Cerebellar cortex (tissue), 1 donor: ENCODE measurements at regions not wholly inside any gene's neighbourhood (a gene's known extent, or its start where the extent isn't known, plus 50 kb on each side); places are given as distances from the start of the nearest gene placed in this dataset.
"Not testable (repeated sequence)": the region's sequence is repeated elsewhere in the genome, so short reads cannot be mapped to it uniquely, and the experiment has no call there.

ENCODE experiments used
- DNase-seq: peaks from one replicate; pipeline ENCODE4 v3.0.0-alpha.2; 2015; ENCODE audit warnings: low spot score

DNA sequence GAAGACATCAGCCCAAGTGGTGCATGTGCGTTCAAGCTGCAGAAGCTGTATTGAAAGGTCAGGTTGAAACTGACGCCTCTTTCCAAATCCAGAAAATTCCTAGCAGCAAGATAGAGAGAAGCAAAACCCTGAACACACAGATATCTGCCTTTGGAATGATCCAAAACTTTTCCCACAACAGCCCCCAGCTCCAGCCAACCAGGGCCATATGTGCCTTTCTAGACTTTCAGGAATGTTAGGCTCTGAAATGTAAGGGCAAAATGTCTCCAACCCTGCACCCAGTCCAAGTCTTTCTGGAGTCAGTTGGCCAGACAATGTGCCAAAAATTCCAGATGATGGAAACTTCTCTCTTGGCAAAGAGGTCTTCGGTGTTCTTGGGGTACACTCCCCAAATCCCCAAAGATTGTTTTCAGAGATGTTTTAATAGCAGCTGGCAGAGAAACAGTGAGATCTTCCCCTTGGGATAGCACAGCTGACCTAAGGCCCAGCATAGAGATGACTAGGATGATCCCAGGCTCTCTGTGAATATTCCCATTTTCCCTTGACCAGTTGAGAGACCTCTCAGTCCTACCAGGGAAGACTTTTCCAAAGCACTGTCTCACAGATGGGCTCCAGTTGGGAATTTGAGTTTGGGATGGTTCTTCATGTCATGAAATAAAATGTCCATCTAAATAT is 440.4 kb upstream of the CD180 start:
- no peak for DNase-seq

DNA sequence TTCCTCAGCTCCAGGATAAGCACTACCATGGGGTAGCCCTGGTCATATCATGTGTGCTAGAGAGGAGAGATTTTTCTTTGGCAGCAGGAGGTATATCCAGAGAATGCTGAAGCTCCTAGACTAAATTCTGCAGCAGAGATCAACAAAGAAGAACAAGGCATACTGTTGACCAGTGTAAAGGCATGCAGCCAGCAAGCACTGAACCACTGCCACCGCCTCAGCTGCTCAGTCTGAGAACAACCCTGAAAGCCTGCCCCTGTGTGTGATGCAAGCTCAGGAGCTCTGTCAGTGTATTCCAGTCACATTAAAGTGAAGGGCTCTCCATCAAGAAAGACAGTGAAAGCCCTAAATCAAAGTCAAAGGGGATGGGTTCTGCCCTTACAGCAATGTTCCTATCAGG is 439.5 kb upstream of the CD180 start:
- DNase-seq, result peak; percentile 77

DNA sequence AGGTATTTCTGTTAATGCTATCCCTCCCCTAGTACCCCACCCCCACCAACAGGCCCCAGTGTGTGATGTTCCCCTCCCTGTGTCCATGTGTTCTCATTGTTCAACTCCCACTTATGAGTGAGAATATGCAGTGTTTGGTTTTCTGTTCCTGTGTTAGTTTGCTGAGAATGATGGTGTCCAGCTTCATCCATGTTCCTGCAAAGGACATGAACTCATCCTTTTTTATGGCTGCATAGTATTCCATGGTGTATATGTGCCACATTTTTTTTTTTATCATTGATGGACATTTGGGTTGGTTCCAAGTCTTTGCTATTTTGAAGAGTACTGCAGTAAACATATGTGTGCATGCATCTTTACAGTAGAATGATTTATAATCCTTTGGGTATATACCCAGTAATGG is 430.5 kb upstream of the CD180 start:
- DNase-seq, result not testable (repeated sequence)

DNA sequence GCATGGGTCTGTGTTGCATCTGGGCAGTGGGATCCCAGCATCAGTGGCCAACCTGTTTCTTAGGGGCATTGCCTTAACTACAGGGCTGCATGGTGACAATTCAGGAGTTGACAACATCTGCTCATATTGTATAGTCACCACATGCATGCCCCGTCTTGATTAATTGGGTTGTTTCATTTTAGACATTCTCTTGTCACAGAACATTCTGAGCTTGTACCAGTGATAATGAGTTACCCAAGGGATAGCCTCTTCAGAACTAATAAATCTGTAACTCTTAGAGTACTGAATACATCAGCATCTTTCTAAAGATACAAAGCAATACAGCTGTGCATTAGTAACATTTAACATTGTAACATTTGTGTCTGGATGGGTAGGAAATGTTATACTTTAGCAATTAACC is 426.5 kb upstream of the CD180 start:
- no peak for DNase-seq

DNA sequence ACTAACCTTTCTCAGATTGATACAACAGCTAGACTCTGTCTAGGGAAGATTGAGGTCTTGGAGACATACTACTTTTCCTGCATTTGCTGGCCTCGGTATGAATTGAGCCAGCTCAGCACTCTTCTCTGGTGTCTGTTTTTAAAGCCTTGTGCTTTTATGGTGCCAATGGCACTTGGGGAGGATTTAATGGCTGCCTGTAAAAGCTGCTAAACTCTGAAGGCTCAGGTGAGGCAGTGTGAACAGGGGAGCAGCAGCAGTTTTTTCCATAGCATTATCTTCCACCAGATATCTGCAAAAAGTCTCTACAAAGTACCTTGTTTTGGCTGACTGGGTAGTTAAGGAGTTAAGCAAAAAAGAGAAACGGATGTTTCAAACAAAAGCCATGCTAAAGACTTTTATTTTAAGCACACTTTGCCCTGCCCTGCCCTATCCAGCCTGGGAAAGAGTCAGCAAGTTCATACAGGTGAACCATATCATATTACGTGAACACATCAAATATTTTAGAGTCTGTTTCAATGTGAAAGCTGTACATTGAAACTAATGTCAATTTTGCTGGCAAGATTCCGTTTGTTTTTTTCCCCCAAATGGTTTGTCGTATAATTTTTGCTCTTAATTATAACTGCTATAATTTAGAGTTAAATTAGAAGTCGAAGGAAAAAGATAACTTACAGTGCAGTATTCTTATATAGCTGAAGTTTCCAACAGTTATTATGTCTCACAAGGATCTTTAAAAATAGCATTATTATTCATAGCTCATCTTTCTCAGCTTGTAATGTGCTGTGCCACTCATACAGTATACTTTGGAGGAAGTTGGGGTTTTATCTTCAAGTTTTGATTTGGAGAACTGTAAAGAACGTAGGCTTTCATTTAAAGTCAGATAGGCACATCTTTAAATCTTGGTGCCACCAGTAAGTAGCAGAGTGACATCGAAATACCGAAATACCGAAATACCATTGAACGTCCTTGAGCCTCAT is 424.1 kb upstream of the CD180 start:
- DNase-seq, result no peak

DNA sequence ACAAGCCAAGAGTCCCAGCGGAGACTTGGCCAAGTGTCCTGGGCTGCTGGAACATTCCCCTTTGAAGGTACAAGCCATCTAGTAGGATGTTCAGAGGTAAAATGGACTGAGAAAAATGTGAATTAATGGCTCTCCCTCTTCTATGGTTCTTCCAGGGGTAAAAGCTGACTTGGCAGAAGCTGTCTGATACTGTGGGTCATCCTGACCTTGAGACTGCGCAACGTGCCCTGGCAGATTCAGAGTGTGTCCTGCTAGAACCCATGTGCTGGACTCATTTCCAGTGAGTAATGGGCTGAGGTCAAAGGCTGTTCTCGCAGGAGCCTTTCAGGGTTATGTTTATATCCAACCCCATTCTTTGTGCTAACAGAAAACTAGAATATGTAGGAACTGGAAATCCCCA is 423.0 kb upstream of the CD180 start:
- no peak for DNase-seq

DNA sequence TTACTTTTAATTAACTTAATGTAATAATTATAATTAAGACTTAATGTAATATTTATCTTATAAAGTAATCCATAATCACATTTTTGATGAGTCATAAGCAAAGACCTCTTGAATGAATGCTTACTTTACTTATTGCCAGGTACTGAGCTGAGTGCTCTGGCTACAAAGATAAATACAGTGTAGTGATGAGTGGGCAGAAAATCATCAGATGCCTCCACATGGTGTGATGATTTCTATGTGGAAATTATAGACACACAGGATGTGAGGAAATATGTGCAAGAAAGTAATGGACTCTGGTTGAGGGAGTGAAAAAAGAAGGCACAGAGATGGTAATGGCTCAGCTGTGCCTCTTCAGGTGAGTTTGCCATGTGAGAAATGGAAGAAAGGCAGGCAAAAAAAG is 422.6 kb upstream of the CD180 start:
- DNase-seq, result no peak

DNA sequence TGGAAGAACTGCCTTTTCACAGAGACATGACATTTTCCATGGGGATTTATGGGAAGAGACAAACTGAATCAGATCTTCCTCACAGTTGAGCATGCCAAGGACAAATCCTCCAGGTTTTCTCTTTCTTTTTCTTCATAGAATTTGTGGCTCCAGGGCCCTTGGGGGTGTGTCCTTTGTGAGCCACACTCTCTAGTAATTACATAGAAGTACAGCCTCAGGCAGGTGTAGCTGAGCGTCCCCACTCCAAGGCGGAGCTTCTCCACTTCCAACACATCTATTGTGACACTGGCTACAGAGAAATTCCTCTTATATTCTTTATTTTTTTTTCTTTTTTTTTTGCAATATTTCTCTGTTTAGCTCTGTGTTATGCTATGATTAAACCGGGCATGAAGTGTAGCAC is 420.5 kb upstream of the CD180 start:
- no peak for DNase-seq

DNA sequence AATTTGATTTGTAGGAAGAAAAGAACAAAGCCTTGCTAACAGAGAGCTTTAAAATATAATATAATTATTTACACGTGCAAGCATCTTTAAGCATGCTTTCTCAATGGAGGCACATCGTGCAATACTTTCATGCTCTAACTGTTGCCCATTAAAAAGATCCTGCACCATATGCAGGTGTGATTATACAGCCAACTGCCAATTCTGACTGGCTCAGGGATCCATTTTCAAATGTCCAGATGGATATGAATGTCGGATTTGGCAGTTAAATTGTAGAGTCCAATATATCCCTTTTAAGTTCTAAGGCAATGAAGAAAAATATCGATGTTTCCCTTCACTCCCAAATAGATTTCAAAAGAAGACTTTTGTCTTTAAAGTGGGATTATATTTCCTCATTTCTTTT is 416.4 kb upstream of the CD180 start:
- peak; percentile 83 for DNase-seq

DNA sequence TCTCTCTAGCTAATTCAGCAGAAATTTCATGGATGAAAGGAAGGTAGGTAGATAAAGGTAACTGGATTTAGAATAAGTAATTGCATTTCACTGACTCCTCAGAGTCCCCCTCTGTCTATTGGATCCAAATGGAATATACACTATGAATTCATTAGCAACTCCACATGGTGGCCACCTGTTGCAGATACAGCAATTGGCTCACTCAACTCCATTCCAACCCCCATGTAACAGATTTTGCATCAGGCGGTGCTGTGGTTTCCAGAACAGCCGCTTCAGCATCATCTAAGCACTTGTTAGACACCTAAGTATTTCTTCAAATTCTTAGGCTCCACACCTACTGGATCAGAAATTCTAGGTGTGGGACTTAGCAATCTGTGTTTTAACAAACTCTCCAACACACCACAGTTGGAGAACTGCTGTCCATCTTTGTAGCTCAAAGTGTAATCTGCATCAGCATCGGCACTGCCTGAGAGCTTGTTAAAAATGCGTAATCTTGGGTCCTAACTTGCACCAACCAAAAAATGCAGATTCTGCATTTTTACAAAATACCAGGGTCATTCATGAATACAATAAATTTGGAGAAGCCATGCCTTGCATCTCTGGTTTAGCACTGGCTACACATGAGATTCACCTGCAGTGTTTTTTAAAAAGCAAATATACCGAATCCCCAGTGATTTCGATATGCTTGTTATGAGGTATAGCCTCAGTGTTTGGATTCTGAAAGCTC is 413.8 kb upstream of the CD180 start:
- no peak for DNase-seq

DNA sequence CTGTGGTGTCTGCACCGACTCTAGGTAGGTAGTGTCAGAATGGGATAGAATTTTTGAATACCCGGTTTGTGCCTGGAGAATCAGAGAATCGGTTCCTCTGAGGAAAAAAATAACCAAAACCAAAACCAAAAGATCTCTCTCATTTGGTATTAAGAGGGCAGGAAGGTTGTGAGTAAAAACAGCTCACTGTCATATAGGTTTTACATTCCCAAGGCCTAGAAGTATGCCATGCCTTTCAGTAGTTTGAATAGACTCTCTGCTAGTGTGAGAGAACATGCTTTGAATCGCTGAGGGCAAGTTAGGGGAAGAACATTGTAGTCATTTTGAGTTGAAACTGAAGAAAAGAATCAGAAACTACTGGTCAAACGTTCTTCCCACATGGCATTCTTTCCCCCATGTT is 411.4 kb upstream of the CD180 start:
- no peak for DNase-seq

DNA sequence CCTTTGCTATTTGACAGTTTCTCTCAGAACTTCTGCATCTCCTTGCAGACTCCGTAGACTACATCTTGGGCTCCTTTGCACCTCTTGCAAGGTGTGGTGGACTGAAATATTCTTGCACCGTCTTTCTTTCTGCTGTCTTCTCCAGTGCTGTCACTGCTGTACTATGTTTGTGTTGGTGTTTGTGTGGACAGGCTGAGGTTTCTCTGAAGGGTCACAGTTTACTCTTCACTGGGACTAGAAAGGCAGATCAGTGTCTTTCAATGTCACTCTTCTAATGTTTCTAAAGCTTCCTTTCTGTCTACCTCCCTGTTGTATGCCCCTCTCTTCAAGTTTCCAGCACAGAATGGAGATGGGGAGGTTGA is 410.0 kb upstream of the CD180 start:
- DNase-seq, result no peak

DNA sequence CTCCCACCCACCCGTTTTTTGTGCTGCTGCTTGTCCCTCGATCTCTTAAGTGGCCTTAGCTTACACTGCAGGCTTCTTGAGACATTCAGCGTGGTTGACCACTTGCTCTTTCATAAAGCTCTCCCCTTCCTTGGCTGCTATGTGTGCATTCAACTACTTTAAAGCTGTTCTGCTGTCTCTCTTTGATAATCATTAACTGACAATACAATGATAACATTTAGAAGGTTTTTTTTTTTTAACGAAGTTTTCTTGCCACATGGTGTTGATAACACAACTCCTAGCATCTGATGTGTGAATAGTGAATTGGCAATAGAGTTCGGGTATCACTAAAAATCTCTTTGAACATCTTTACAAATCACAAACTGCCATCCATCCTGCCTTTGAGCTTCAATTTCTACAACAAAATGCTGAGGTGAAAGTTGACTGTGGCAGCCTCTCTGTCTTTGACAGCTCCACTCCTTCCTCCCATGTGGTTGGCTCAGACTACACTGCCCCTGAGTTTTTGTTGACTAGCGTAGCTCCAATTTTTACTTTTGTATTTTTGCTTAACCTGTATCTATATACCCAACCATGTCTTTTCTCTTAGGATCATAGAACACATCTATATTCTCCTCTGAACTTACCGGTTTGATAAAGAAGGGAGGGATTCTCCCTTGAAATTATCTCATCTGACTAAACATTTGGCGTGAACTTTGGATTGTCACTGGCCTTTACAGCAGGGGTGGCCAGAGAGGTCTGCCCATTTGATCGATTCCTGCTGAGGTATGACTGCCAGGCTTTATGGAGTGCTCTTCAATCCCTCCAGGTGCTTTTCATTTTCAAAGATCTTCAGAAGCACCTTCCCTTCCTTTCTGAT is 409.4 kb upstream of the CD180 start:
- DNase-seq, result no peak

DNA sequence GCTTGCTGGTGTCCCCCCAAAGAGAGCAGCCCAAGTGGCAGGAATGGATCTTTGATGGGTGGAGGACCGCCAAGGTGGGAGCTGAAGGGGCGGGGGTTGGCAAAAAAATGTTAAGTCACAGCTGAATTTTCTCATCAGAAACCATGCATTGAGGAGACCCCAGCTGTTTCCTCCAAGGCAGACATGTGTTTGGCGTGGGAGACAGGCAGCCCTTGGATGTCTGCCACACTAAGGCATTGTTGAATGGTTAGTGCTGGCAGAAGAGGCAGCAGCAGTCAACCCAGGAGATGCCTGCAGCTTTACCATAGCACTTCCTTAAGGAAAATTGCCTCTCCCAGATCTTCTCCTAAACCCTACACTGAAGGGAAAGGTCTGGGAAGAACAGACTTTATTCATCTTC is 394.9 kb upstream of the CD180 start:
- DNase-seq, result no peak

DNA sequence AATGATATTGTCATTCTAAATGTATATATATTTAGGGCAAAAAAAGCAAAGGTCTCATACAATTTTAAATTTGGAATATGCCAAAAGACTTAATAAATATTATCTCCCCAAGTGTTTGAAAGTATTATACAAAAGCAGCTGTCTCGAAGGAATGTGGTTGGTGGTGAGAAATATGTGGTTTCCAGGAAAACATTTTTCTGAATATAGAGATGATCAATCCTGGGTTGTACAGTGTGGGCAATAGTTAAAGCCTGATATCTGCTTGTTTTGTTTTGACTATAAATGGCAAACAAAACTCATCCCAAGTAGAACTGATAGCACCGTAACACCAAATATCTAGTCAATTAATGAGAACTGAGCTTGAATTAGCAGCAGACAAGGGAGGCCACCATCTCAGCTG is 391.8 kb upstream of the CD180 start:
- DNase-seq, result no peak

DNA sequence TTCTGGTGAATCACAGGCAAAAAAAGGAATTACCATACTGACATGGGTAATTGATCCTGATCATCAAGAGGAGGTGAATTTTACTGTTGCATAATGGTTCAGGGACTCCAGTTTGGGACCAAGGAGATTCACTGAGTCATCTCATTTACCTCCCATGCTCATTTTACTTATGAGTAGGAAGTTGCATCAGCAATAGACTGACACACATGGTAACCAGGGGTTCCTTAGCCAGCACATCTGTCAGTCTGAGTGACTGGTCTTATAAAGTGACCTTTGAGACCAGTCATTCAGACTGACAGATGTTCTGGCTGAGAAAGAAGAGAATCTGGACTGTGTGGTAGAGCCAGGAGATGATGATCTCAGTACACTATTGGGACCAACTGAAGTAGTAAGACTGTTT is 384.6 kb upstream of the CD180 start:
- no peak for DNase-seq

DNA sequence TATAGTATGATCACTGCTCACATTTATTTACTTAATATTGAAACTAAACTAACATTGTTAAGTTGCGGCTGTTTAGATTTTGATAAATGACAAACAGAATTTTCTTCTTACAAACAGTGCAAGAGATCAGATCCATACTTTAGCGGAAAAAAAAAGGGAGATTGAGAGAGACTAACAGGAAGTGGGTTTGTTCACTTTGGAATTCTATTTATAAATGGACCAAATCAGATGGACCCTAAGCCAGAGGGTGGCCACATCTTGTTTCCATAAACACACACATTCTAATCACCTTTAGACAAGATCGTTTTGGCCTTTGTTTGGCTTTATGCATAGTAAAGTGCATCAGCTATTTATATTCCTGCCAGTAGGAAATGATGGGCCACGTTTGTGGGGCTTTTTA is 381.4 kb upstream of the CD180 start:
- DNase-seq, result no peak

DNA sequence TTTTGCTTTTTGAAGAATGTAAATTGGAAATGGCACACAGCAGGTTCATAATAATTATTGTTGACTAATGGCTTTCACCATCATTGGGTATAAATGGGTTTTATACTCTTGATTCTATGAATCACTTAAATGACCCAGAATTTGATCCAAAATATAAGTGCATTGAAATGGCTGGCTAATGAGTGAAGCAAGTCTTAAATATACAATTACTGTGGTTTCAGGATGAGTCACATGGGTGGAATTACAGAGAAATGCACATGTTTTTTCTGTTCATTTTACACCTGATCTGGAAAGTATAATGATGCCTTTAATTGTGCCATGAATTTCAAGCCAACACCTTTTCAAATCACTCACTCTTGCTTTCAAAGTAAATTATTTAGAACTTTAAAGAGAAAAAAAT is 380.8 kb upstream of the CD180 start:
- DNase-seq, result no peak

DNA sequence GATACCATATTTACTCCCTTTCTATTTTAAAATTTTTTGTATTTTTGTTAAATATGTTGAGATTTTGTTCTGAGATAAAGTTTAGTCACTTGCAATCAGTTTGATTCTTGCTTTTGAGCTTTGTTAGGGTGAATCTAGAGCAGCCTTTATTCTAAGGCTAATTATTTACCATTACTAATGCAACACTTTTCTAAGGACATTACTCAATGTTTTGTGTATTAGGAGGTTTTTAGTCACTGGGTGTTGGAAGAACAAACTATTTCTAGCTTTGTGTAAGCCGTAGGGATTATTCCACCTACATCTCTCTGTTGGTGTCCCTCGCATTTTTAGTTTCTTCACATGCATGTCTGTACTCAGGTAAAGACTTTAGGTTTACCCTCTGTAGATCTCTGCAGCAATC is 379.5 kb upstream of the CD180 start:
- DNase-seq, result no peak

DNA sequence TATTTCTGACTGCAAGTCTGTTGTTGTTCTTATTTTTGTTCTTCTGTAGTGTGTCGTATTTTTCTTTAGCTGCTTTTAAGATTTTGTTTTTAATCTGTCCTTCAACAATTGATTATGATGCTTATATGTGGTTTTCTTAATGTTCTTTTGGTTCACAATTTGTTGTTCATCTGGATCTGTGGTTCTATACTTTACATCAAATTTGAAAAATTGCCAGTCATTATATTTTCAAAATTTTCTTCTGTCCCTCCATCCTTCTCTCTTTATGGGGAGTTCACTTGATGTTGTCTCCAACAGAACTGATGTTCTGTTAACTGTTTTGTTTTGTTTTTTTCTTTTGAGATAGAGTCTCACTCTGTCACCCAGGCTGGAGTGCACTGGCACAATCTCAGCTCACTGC is 378.5 kb upstream of the CD180 start:
- no peak for DNase-seq

DNA sequence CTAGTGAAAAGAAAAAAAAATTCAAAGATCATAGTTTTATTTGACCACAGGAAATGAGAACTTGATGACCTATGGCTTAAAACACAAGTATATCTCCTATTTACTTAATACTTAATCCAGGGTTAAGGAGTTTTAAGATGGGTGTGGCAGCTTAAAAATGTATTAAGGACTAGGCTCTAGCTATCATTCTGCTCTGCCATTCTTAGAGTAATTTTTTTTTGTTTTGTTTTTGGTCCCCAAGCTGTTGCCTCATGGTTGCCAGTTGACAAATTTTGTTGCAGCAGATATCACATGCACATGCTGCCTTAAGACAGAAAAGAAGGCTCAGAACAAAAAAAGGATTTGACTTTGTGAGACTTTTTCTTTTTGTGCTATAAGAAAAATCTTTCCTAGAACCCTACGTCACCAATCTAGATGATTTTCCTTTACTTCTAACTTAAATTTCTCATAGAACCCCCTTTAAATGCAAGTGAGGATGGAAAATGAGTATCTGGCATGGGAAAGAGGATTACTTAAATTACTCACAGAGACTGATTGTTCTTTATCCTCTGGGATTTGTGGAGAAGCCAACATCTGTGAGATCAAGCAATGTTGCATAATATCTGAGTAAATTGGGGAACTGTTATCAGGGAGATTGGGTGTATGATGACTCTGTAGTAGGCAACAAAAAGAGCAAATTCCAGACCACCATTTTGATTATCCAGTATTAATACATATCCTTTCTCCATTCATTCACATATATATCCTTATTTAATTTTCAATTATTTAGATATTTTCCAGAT is 364.7 kb upstream of the CD180 start:
- no peak for DNase-seq
